T1000 (cell line): ENCODE measurements at regions not wholly inside any gene's neighbourhood (a gene's known extent, or its start where the extent isn't known, plus 50 kb on each side); places are given as distances from the start of the nearest gene placed in this dataset.

Experiments used
- DNase-seq: peaks from one replicate; lab custom pipeline; 2025; ENCODE audit warnings: mixed read lengths; lab: John Stamatoyannopoulos, UW

- DNase-seq: no peak
These were observed 234.7 kb downstream of the HTR1A start for GRCh38 chr5:63727583-63727982.

DNA sequence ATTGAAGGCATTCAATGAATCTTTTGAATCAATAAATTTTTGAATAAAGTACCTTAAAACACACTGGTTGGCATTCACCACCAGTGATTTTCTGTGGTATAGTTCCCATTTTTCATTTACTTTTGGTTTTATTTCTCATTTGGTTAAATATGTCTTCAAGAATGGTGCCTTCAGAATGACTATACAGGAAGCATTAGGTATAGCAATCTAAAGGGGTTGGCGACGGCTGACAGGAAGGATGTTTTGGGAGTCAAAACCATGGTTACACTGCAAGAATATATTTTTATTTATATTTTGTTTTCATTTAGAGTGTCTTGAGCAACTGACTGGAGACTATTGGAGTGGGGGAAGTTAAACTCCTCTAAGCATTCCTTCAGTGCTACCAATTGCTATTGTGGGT lies 235.7 kb downstream of the HTR1A start:
- DNase-seq: no peak

DNA sequence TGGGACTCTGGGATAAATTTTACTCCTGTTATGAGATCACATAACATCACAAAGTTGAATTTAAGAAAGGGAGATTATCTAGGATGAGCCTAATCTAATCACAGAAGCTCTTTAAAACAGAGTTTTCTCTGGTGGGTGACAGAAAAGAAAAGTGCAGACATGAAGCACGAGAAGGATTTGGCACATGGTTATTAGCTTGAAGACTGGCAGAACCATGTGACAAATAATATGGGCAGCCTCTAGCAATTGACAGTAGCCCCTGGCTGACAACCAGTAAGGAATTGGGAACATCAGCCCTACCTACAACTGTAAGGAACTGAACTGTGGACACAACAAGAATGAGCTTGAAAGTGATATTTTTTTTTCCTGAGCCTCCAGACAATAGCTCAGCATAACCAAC lies 243.1 kb downstream of the HTR1A start:
- DNase-seq: no peak

- DNase-seq: no peak
These were observed 262.0 kb downstream of the HTR1A start for GRCh38 chr5:63700241-63700640.

DNA sequence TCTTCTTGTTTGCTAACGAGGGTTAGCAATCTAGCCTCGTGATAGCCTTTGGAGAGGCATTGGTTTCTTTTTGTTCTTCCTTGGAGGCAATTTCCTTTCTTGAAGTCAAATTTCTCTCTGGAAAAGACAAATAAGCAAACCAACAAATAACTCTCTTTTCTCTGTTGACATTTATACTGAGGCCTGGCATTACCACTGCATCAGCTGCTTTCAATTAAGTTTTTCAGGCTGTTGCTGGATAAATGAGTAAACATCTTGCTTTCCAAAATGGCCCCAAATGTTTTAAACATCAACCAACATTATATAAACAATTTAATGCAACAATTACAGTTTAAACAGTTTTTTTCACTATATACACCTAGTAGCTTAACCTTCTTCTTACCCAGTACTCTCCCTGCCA lies 264.4 kb downstream of the HTR1A start:
- no peak for DNase-seq

DNA sequence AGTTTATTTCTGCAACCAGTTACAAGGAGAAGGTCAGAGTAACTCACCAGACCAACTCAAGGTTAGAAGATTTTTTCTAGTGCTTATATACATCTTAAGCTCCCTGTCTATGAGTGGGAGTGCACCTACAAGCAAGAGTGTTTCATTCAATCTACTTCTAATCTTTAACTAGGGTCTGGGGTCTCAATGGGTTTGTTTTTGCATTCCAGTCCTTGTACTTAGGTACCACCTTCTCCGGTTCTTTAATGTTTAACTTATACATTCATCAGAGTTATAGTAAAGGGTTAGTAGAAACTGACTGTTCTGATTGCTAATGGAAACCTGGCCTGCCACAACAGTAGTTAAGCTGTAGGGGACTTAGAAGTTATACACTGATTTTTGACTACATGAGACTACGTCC lies 271.7 kb downstream of the HTR1A start:
- no peak for DNase-seq

GRCh38 chr5:63687854-63688516 lies 274.3 kb downstream of the HTR1A start:
- no peak for DNase-seq

DNA sequence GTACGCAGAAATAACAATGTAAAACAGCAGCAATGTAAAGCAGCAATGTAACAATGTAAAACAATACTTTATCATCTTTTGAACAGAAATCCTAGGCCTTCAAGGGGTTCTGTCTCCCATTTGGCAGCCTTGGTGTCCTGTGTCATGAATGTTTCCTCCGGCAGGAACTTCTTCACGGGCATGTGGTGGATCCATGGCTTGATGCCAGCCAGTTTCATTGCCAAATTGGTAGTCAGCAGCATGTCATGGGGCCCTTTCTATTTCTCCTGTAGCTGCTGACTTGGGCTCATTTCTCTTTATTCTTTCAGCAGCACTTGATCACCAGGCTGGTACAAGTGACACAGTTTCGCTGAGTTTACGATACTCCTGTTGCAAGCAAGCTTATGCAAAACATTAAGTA lies 275.3 kb downstream of the HTR1A start:
- no peak for DNase-seq

DNA sequence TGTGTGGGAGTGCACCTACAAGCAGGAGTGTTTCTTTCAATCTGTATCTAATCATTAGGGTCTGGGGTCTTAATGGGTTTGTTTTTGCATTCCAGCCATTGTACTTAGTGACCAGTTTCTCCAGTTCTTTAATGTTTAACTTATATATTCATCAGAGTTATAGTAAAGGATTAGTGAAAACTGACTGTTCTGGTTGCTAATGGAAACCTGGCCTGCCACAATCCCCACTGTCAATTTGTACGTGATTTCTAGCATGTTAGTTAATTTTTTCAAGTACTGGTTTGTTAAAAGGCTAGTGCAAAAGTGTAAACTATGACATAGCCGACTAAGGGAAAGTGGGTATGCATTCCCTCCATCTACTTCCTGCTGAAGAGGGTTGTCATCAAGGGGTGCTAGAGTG lies 276.1 kb downstream of the HTR1A start:
- no peak for DNase-seq

- no peak for DNase-seq
These were observed 276.8 kb downstream of the HTR1A start for GRCh38 chr5:63685454-63685853.

DNA sequence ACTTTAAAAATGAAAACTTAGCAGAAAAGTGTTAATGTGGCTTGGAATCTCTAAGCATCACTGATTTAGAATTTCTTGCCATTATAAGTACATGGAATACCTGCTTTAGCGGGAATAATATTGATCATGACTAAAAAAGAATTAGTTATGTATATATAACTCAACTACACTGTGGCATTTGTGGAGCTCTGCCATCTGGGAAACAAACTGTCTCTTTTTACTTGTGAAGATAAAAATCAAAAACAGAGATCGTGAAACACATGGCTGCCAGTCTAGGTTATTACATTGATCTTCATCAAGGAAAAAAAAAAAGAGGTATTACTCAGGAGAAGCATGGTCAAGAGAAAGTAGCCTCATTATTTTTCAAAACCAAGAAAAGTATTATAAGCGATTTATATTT lies 287.4 kb downstream of the HTR1A start:
- DNase-seq: no peak

GRCh38 chr5:63655043-63655442 lies 307.2 kb downstream of the HTR1A start:
- DNase-seq: no peak

DNA sequence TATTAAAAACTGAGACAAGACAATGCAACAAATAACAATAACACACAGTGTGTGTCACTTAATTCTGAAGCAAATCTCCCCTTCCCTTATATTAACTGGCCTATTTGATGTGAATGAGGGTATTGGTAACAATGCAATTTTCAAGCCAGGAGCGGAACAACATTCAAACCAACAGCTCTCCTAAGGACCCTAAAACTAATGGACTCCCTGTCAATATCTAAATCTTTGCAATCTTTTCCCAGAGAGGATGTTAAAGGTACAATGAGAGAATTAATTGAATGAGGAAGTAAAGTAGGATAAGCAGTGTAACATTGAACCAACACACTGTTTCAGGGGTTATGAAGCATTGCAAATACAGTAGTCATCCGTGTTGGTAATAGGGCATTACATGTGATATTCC lies 311.7 kb downstream of the HTR1A start:
- no peak for DNase-seq

- no peak for DNase-seq
These were observed 313.9 kb downstream of the HTR1A start for GRCh38 chr5:63648376-63648775.

DNA sequence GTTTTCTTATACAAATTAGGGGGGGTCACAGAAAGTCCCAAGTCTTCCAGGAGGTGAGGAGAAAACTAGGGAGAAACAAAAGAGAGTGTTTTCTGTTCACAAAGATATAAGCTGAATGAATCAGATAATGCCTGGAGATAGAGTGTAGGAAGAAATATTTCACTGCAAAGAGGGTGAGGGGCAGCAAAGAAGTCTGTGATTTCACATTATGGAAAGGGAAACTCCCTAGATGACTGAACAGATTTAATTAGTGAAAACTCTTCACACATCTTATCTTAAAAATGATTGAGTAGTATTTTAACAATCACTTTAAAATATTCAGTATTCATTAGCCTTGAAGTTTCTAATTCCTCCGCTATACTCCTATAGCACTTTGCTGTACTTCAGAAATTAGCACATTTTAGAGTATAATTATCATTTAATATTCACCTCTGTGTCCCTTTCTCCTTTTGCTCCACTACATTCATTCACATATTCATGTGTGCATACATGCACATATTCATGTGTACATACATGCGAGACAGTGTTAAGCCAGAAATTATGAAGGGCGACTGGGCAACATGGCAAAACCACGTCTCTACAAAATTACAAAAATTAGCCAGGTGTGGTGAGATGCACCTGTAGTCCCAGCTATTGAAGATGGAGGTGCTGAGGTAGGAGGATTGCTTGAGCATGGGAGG lies 332.2 kb downstream of the HTR1A start:
- DNase-seq: no peak

DNA sequence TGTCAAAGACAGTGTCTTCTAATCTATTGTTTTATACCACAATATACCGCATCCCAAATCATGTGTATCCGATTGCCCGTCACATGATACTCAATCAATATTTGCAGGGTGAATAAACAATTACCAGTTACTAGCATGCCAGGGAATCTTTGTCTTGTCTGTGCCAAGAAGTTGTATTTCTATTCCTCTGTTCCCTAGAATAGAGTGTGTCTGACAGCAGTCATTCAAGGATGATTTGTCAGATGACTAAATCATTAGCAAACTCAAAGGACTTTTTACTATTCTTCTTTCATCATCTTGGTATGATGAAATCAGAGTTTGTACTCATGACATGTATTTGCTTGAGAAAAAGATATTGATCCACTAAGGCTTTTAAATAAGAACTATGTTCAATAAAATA lies 348.8 kb downstream of the HTR1A start:
- no peak for DNase-seq

DNA sequence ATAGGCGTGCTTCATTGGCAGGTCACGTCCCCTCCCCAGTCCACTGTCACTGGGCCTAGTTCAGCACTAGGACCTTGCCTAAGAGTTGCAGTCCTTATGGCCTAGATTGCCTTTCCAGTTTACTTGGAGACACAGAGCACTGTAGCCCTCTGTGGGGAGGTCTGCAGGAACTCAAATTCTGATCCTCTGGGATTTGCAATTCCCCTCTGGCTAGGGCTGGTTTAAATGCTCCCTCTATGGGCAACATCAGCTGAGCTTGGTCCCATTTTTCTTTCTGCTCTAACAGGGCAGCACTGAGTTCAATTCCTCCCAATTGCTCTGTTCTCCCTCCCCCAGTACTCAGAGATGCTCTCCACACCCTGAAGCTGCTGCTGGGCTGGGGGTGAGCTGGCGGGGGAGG lies 358.2 kb downstream of the HTR1A start:
- no peak for DNase-seq

GRCh38 chr5:63602971-63603370 lies 359.3 kb downstream of the HTR1A start:
- DNase-seq: no peak

DNA sequence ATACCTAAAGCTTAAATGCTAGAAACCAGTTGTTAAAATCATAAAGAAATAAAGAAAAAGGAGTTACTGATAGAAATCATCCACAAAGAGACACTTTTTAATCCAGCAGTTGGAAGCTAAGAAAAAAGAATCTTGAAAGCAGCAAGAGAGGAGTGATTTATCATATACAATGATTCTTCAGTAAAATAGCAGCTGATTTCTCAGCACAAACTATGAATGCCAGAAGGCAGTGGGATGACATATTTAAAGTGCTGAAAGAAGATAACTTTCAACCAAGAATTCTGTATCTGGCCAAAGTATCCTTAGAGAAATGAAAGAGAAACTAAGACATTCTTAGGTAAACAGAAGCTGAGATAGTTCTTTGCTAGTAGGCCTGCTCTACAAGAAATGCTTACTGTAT lies 366.0 kb downstream of the HTR1A start:
- DNase-seq: no peak

GRCh38 chr5:63573380-63573779 lies 388.9 kb downstream of the HTR1A start:
- no peak for DNase-seq

DNA sequence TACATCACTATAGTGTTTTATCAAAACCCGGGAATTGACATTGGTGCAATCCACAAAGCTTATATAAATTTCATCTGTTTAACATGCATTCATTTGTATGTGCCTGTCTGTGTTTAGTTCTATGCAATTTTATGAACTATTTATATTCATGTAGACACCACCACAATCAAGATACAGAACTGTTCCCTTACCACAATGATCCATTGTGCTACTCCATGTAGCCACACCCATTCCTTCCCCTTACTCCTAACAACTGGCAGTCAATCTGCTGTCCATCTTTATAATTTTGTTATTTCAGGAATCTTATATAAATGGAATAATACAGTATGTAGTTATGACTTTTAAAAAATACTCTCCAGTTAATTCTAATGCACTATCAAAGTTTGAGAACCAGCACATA lies 389.5 kb downstream of the HTR1A start:
- DNase-seq: no peak

GRCh38 chr5:63570752-63571151 lies 391.5 kb downstream of the HTR1A start:
- DNase-seq: no peak

DNA sequence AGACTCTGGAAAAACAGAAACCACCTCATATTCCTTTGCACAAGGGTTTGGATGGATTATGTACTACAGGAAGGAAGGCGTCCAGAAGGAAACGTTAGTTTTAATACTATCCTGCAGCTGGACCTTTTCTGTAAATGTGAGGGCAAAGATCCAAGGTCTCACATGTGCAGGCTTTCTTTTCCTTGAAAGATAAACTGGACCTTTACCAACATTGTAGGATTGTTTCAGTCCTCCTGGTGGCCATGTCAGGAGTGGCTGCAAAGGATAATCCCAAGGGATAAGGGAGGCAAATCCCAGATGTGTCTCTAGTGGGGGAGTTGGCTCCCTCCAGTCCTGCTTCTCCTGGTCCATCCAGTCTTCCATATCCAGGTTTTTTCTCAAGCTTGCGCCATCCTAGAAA lies 397.5 kb downstream of the HTR1A start:
- no peak for DNase-seq
